IMR-90 (cell line): ENCODE measurements at regions not wholly inside any gene's neighbourhood (a gene's known extent, or its start where the extent isn't known, plus 50 kb on each side); places are given as distances from the start of the nearest gene placed in this dataset.

ENCODE experiments used
- ATAC-seq: fragments of 200-7000 bp; cut with Tn5 transposase; 2 replicates; pipeline ENCODE4 v1.9.1; 2020; ENCODE audit warnings: low read depth, mild to moderate bottlenecking, moderate library complexity
- BruUV-seq: library from RNA; stranded (reverse); fragments of 400-500 nt; replicated peaks from 2 replicates; lab custom pipeline; 2021; lab: Mats Ljungman, UMichigan
- CTCF ChIA-PET: fragments of 300-600 bp; formaldehyde crosslinking; extraction: SDS; loops from one replicate; lab custom pipeline; 2021; ENCODE audit warnings: antibody characterized with exemption; lab: Yijun Ruan, JAX
- POLR2A ChIA-PET: fragments of 300-600 bp; sonication (Branson Sonifier 250); formaldehyde crosslinking; loops from one replicate; lab custom pipeline; 2022; ENCODE audit warnings: antibody characterized with exemption; ENCODE audit not compliant: unreplicated experiment; lab: Charles Lee
- DNase-seq: peaks from one replicate; pipeline ENCODE4 v3.0.0; 2013
- H2AFZ ChIP-seq: replicated peaks from 2 replicates; pipeline ENCODE3; 2013; ENCODE audit warnings: low read length, mild to moderate bottlenecking; ENCODE audit not compliant: poor library complexity
- H2AK5ac ChIP-seq: 2 replicates; pipeline ENCODE4 v1.6.1; 2013; ENCODE audit warnings: low read depth, low read length, inconsistent platforms
- H2AK9ac ChIP-seq: replicated peaks from 2 replicates; pipeline ENCODE3; 2013; ENCODE audit warnings: mild to moderate bottlenecking, low read depth, low read length, moderate library complexity; ENCODE audit not compliant: poor library complexity
- H2BK120ac ChIP-seq: 2 replicates; pipeline ENCODE4 v1.6.1; 2013; ENCODE audit warnings: low read depth, low read length, inconsistent platforms
- H2BK15ac ChIP-seq: 3 replicates; pipeline ENCODE4 v1.6.1; 2013; ENCODE audit warnings: low read depth, low read length, inconsistent platforms
- H2BK20ac ChIP-seq: 2 replicates; pipeline ENCODE4 v1.6.1; 2013; ENCODE audit warnings: low read depth, mild to moderate bottlenecking, inconsistent platforms, low read length, moderate library complexity
- H2BK5ac ChIP-seq: 2 replicates; pipeline ENCODE4 v1.6.1; 2013; ENCODE audit warnings: mild to moderate bottlenecking, low read depth, low read length, inconsistent platforms; ENCODE audit not compliant: poor library complexity, severe bottlenecking
- H3K14ac ChIP-seq: replicated peaks from 2 replicates; pipeline ENCODE4 v1.6.1; 2013; ENCODE audit warnings: low read depth, low read length, inconsistent platforms
- H3K18ac ChIP-seq: 2 replicates; pipeline ENCODE4 v1.6.1; 2013; ENCODE audit warnings: low read depth, low read length, control low read depth
- H3K23ac ChIP-seq: 2 replicates; pipeline ENCODE4 v1.6.1; 2013; ENCODE audit warnings: low read depth, low read length, inconsistent platforms
- H3K27ac ChIP-seq: 2 replicates; pipeline ENCODE4 v1.5.1; 2013; ENCODE audit warnings: mild to moderate bottlenecking, control low read depth, low read length; ENCODE audit not compliant: insufficient read depth
- H3K27me3 ChIP-seq: 2 replicates; pipeline ENCODE4 v1.6.1; 2013; ENCODE audit warnings: low read length; ENCODE audit not compliant: control insufficient read depth, insufficient read depth
- H3K36me3 ChIP-seq: 2 replicates; pipeline ENCODE4 v1.6.1; 2013; ENCODE audit warnings: low read length, mixed read lengths; ENCODE audit not compliant: control insufficient read depth, insufficient read depth
- H3K4ac ChIP-seq: 2 replicates; pipeline ENCODE4 v1.6.1; 2013; ENCODE audit warnings: low read depth, low read length, inconsistent platforms
- H3K4me1 ChIP-seq: 2 replicates; pipeline ENCODE4 v1.6.1; 2013; ENCODE audit warnings: low read length, mixed read lengths; ENCODE audit not compliant: control insufficient read depth, insufficient read depth
- H3K4me2 ChIP-seq: 2 replicates; pipeline ENCODE4 v1.6.1; 2013; ENCODE audit warnings: low read depth, mild to moderate bottlenecking, control low read depth, low read length, moderate library complexity
- H3K4me3 ChIP-seq: 2 replicates; pipeline ENCODE4 v1.5.1; 2013; ENCODE audit warnings: low read depth, mild to moderate bottlenecking, control low read depth, low read length, moderate library complexity; ENCODE audit not compliant: insufficient read depth
- H3K56ac ChIP-seq: 2 replicates; pipeline ENCODE4 v1.6.1; 2013; ENCODE audit warnings: low read length, inconsistent platforms; ENCODE audit not compliant: insufficient read depth; ENCODE audit errors: extremely low read depth
- H3K79me1 ChIP-seq, 2 experiments: 2 replicates each; pipeline ENCODE4 v1.6.1; 2013; ENCODE audit warnings: low read length in 2 of 2, inconsistent platforms in 1 of 2, low read depth in 1 of 2
- H3K9ac ChIP-seq: 2 replicates; pipeline ENCODE4 v1.6.1; 2013; ENCODE audit warnings: low read depth, low read length, control low read depth
- H3K9me1 ChIP-seq: 2 replicates; pipeline ENCODE4 v1.6.1; 2013; ENCODE audit warnings: low read length, inconsistent platforms; ENCODE audit not compliant: insufficient read depth
- H3K9me3 ChIP-seq: 2 replicates; pipeline ENCODE4 v1.6.1; 2013; ENCODE audit warnings: low read length; ENCODE audit not compliant: control insufficient read depth, insufficient read depth
- H4K20me1 ChIP-seq: 2 replicates; pipeline ENCODE4 v1.6.1; 2013; ENCODE audit warnings: low read length, inconsistent platforms; ENCODE audit not compliant: insufficient read depth
- H4K5ac ChIP-seq: 2 replicates; pipeline ENCODE4 v1.6.1; 2013; ENCODE audit warnings: mild to moderate bottlenecking, low read depth, low read length, control low read depth
- H4K8ac ChIP-seq, 2 experiments: 2 replicates each; pipeline ENCODE4 v1.6.1; 2013; ENCODE audit warnings: low read depth in 2 of 2, low read length in 2 of 2, control low read depth in 1 of 2, inconsistent platforms in 1 of 2
- H4K91ac ChIP-seq: 2 replicates; pipeline ENCODE4 v1.6.1; 2013; ENCODE audit warnings: low read depth, low read length, inconsistent platforms; ENCODE audit not compliant: insufficient read depth
- CEBPB ChIP-seq: IDR thresholded peaks from 2 replicates; pipeline ENCODE4 v1.6.1; 2012; ENCODE audit warnings: low read depth, low read length, improper control_type of control experiment
- POLR2A ChIP-seq: IDR thresholded peaks from 2 replicates; pipeline ENCODE4 v1.6.1; 2012; ENCODE audit warnings: mild to moderate bottlenecking, low read depth, low read length
- RAD21 ChIP-seq: IDR thresholded peaks from 2 replicates; pipeline ENCODE4 v1.6.1; 2012; ENCODE audit warnings: low read length, improper control_type of control experiment
- RCOR1 ChIP-seq: IDR thresholded peaks from 2 replicates; pipeline ENCODE4 v1.6.1; 2012; ENCODE audit warnings: mild to moderate bottlenecking, low read length, improper control_type of control experiment; ENCODE audit not compliant: insufficient replicate concordance
- RFX5 ChIP-seq: IDR thresholded peaks from 2 replicates; pipeline ENCODE4 v1.8.0; 2012; ENCODE audit warnings: low read depth, mild to moderate bottlenecking, low read length, moderate library complexity
- WGBS, 2 experiments: methylation state at CpG; one replicate each; pipeline versions ENCODE4 v1.1.5 to v1.1.7; 2013; ENCODE audit warnings: missing lambda C conversion rate in 2 of 2; ENCODE audit not compliant: insufficient read length in 1 of 2; ENCODE audit errors: extremely low coverage in 2 of 2; 5-methylcytosine and 5-hydroxymethylcytosine counted together
- dilution Hi-C: fragments of 300-500 bp; cut with HindIII; formaldehyde crosslinking; loops from one replicate; pipeline ENCODE4 v1.14.3; 2018; ENCODE audit warnings: low sequenced_read_pairs; ENCODE audit not compliant: unreplicated experiment
- in situ Hi-C: fragments of 300-500 bp; cut with MboI; formaldehyde crosslinking; loops from 3 replicates; pipeline ENCODE4 v1.14.3; 2019; ENCODE audit warnings: low sequenced_read_pairs, inconsistent platforms, mixed read lengths
- intact Hi-C: fragments of 100-400 bp; cut with micrococcal nuclease; formaldehyde crosslinking; loops from 2 replicates; pipeline ENCODE4 v1.10.0; 2022

- Histone ChIP-seq H3K4me3 (no peak overlapping the region), H3K4ac (no peak overlapping the region), H3K56ac (no peak overlapping the region), H3K27me3 (peaks cover 10% of the 10 kb centered on the region; the same call in 1 of the 2 replicates), H2BK20ac (no peak overlapping the region), H3K79me1 (no peaks in the 10 kb centered on the region), H3K36me3 (no peaks in the 10 kb centered on the region), H3K4me1 (no peaks in the 10 kb centered on the region), H4K91ac (no peak overlapping the region), H3K27ac (no peak overlapping the region), H3K18ac (no peak overlapping the region), H3K9ac (no peak overlapping the region), H3K14ac (no peak overlapping the region), H2BK15ac (no peak overlapping the region), H2AFZ (no peak overlapping the region), H3K9me3 (no peaks in the 10 kb centered on the region), H3K4me2 (no peak overlapping the region), H2AK9ac (no peak overlapping the region), H2AK5ac (no peak overlapping the region), H3K9me1 (no peaks in the 10 kb centered on the region), H3K23ac (no peak overlapping the region), H4K20me1 (no peaks in the 10 kb centered on the region), H2BK5ac (no peak overlapping the region), H4K5ac (no peak overlapping the region), H4K8ac (no peak overlapping the region), H2BK120ac (no peak overlapping the region)
- CTCF ChIA-PET, result no interaction called here
- no TSS peak for BruUV-seq
- no peak for TF ChIP-seq POLR2A
- no peak for TF ChIP-seq CEBPB
- TF ChIP-seq RFX5, result no peak
- no peak for TF ChIP-seq RCOR1
- no peak for TF ChIP-seq RAD21
- DNase-seq, result no peak
- in situ Hi-C loops (no loop called here), intact Hi-C loops (loop anchor here (10.0 kb wide), 1 partner anchor 411 kb away; the partner anchor contains the start of gene NRP1), dilution Hi-C loops (no loop called here)
- ATAC-seq, result no peak
- POLR2A ChIA-PET, result no interaction called here
- WGBS, 2 experiments, result 71% methylated on average over 3 of the region's 6 CpGs; no CpG with 5 or more reads in 1 of the 2 experiments
Measured at GRCh38 chr10:33746186-33746585, 411.7 kb upstream of the NRP1 start.
